Urinary bladder (tissue), 3 donors: ENCODE measurements at regions not wholly inside any gene's neighbourhood (a gene's known extent, or its start where the extent isn't known, plus 50 kb on each side); places are given as distances from the start of the nearest gene placed in this dataset.

ENCODE experiments used
- DNase-seq: peaks from one replicate; pipeline ENCODE4 v3.0.0-alpha.2; 2015; ENCODE audit errors: extremely low spot score
- H3K27ac ChIP-seq: one replicate; pipeline ENCODE4 v1.5.1; 2013; ENCODE audit warnings: low read depth, mild to moderate bottlenecking, moderate library complexity
- H3K36me3 ChIP-seq: one replicate; pipeline ENCODE4 v1.6.1; 2013; ENCODE audit warnings: mild to moderate bottlenecking, moderate library complexity; ENCODE audit not compliant: insufficient read depth
- H3K4me1 ChIP-seq: one replicate; pipeline ENCODE4 v1.6.1; 2013; ENCODE audit warnings: mild to moderate bottlenecking, moderate library complexity; ENCODE audit not compliant: insufficient read depth
- H3K4me3 ChIP-seq: one replicate; pipeline ENCODE4 v1.5.1; 2013; ENCODE audit warnings: low read depth, low read length
- WGBS: extraction: QIAGEN DNeasy Blood & Tissue Kit; methylation state at CpG from one replicate; pipeline ENCODE4 v1.1.7; 2013; 5-methylcytosine and 5-hydroxymethylcytosine counted together
- donor health status: healthy with polysubstance abuse.
- donor health status: healthy.

GRCh38 chr10:3363311-3364045 lies 190.9 kb upstream of the PITRM1 start:
- no peaks in the 10 kb centered on the region for H3K4me1 ChIP-seq
- WGBS: 64% methylated on average over 4 of the region's 4 CpGs
- no peak for DNase-seq
- no peak overlapping the region for H3K4me3 ChIP-seq
- no peaks in the 10 kb centered on the region for H3K36me3 ChIP-seq
- H3K27ac ChIP-seq: no peak overlapping the region

DNA sequence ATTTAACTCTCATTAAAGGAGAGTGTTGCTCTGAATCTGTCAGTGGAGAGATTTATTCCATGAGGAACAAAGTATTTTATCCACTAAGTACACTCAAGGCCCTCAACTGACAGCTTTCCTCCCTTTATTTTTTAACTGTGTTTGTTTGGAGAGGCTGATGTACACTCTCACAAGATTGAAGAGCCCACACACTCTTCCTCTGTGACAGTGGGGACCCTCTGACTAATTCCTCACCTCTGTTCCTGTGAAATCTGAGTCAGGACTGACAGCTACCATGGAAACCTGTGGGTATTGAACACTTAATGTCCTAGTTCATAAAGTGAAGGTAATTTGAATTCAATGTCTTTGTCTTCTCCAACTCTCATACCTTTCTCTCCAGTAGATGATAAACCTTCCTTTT lies 189.8 kb upstream of the PITRM1 start:
- no peak for DNase-seq
- no peaks in the 10 kb centered on the region for H3K4me1 ChIP-seq
- no peak overlapping the region for H3K27ac ChIP-seq
- no peaks in the 10 kb centered on the region for H3K36me3 ChIP-seq
- no peak overlapping the region for H3K4me3 ChIP-seq

GRCh38 chr10:3361640-3362039 lies 189.1 kb upstream of the PITRM1 start:
- WGBS: 79% methylated on average over 3 of the region's 3 CpGs
- no peak overlapping the region for H3K27ac ChIP-seq

GRCh38 chr10:3357737-3358136 lies 185.2 kb upstream of the PITRM1 start:
- H3K4me3 ChIP-seq: no peak overlapping the region
- no peaks in the 10 kb centered on the region for H3K36me3 ChIP-seq
- no peak overlapping the region for H3K27ac ChIP-seq
- 90% methylated on average over 4 of the region's 4 CpGs for WGBS
- H3K4me1 ChIP-seq: no peaks in the 10 kb centered on the region
- no peak for DNase-seq

More at GRCh38 chr10:3361640-3362039, 189.1 kb upstream of the PITRM1 start:
- DNase-seq: no peak
- H3K4me1 ChIP-seq: no peaks in the 10 kb centered on the region
- H3K36me3 ChIP-seq: no peaks in the 10 kb centered on the region
- H3K4me3 ChIP-seq: no peak overlapping the region

DNA sequence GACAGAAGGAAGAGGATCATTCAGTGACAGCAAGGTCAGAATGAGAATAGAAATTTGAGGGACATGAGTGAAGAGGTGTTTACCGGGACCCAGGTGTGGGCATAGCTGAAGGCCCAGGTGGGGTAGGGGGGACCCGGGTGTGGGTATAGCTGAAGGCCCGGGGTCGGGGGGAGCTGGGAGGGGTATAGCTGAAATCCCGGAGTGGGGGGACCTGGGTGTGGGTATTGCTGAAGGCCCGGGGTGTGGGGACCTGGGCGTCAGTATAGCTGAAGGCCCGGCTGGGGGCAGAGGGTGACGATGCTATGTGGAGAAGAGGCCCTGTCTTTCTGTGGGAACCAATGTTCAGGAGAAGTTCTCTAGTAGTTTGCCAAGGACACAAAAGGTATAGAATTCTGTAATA lies 183.0 kb upstream of the PITRM1 start:
- Histone ChIP-seq H3K36me3 (no peaks in the 10 kb centered on the region), H3K27ac (no peak overlapping the region), H3K4me1 (no peaks in the 10 kb centered on the region), H3K4me3 (no peak overlapping the region)
- DNase-seq: no peak
- WGBS: 96% methylated on average over 9 of the region's 9 CpGs

GRCh38 chr10:3354174-3354900 lies 181.8 kb upstream of the PITRM1 start:
- no peak overlapping the region for H3K4me3 ChIP-seq
- no peaks in the 10 kb centered on the region for H3K4me1 ChIP-seq
- WGBS: 98% methylated on average over 3 of the region's 3 CpGs
- DNase-seq: no peak
- H3K27ac ChIP-seq: no peak overlapping the region
- H3K36me3 ChIP-seq: no peaks in the 10 kb centered on the region

GRCh38 chr10:3353235-3353634 lies 180.7 kb upstream of the PITRM1 start:
- Histone ChIP-seq H3K27ac (no peak overlapping the region), H3K4me3 (no peak overlapping the region), H3K4me1 (no peaks in the 10 kb centered on the region), H3K36me3 (no peaks in the 10 kb centered on the region)
- no peak for DNase-seq
- WGBS: 7% methylated on average over 2 of the region's 2 CpGs

GRCh38 chr10:3350617-3351258 lies 178.2 kb upstream of the PITRM1 start:
- 68% methylated on average over 14 of the region's 14 CpGs for WGBS
- no peaks in the 10 kb centered on the region for H3K4me1 ChIP-seq
- no peaks in the 10 kb centered on the region for H3K36me3 ChIP-seq
- no peak for DNase-seq
- no peak overlapping the region for H3K27ac ChIP-seq
- no peak overlapping the region for H3K4me3 ChIP-seq

DNA sequence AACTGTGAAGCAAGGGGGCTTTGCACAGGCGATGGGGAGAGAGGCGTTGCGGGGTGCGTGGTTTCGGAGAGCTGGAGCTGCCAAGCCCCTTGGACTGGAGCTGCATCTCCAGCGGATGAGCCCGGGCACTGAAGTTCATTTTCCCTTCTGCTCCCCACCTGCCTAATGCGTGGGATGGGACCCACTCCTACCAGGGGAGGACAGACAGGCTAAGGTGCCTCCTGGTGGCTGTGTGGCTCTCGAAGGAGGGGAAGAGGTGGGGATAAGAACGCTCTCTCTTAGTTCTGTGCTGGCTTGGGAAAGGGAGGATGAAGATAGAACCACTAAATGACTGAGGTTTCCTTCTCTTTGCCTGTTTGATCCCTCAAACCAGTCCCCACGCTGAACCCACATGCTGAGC lies 177.6 kb upstream of the PITRM1 start:
- Histone ChIP-seq H3K27ac (no peak overlapping the region), H3K36me3 (no peaks in the 10 kb centered on the region), H3K4me1 (no peaks in the 10 kb centered on the region), H3K4me3 (no peak overlapping the region)
- no peak for DNase-seq
- WGBS: 93% methylated on average over 11 of the region's 11 CpGs

- no peak for DNase-seq
- H3K36me3 ChIP-seq: no peaks in the 10 kb centered on the region
- no peaks in the 10 kb centered on the region for H3K4me1 ChIP-seq
- 92% methylated on average over 6 of the region's 6 CpGs for whole genome bisulfite sequencing
- H3K4me3 ChIP-seq: no peak overlapping the region
- H3K27ac ChIP-seq: no peak overlapping the region
These were observed 176.0 kb upstream of the PITRM1 start for GRCh38 chr10:3348564-3348963.

DNA sequence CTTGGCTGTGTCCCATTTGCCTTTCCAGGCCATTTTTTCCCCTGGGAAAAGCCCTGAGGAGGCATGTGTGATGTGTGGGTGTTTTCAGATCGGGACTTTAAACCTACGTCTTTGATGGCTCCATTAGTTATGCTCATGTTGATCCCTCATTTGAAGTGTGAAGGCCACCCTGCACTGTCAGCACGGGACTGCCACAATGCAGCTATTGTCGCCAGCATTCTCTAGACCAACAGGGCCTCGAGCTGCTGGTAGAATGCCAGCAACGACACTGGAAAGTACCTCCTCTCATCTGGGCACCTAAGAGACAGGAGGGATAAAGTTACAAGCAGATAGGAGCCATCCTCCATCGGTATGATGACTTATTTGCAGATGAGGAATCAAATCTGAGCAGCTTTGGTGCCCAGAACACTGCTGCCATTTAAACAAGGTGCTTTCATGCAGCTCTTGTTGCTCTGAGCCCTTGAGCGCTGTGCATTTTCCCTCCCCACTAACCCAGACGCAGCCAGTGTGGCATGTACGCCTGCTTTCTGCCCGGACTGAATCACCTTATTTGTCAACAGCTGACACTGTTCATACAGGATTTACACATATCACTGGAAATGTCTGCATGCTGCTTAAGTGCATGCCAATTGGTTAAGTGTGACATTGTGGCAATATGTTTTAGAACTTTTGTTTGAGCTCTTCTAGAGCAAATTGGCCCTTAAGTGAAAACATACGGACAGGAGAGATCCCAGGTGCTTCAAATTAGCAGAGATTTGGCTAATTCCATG lies 175.0 kb upstream of the PITRM1 start:
- DNase-seq: no peak
- Histone ChIP-seq H3K36me3 (no peaks in the 10 kb centered on the region), H3K4me1 (no peaks in the 10 kb centered on the region), H3K27ac (no peak overlapping the region), H3K4me3 (no peak overlapping the region)
- 73% methylated on average over 12 of the region's 12 CpGs for WGBS

- H3K27ac ChIP-seq: no peak overlapping the region
- H3K36me3 ChIP-seq: no peaks in the 10 kb centered on the region
- DNase-seq: no peak
- 92% methylated on average over 10 of the region's 10 CpGs for WGBS
- H3K4me3 ChIP-seq: no peak overlapping the region
- H3K4me1 ChIP-seq: no peaks in the 10 kb centered on the region
These were observed 174.3 kb upstream of the PITRM1 start for GRCh38 chr10:3346851-3347250.

DNA sequence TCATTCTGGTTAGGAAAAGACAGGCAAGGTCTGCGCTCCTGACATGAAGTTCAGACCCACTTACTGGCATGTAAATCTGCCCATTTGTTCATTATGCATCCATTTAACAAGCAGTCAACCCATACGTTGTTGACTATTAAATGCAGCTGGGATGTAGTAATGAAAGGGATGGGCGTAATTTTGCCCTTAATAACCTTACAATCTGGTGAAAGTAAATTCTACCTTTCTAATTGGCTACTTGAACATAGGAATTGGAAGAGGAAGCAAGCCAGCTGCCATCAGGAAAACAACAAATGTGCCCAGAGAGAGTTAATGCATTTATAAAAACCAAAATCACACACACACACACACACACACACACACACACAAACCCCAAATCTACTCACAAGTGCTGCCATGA lies 170.2 kb upstream of the PITRM1 start:
- H3K4me3 ChIP-seq: no peak overlapping the region
- no peaks in the 10 kb centered on the region for H3K4me1 ChIP-seq
- DNase-seq: no peak
- no peak overlapping the region for H3K27ac ChIP-seq
- H3K36me3 ChIP-seq: no peaks in the 10 kb centered on the region
- WGBS: 88% methylated on average over 3 of the region's 3 CpGs
